ENCODE measurements at regions not wholly inside any gene's neighbourhood (a gene's known extent, or its start where the extent isn't known, plus 50 kb on each side); places are given as distances from the start of the nearest gene placed in this dataset.

- intact Hi-C loops (cut with micrococcal nuclease): no loop called here
These were observed 68.2 kb upstream of the SHISAL1 start for GRCh38 chr22:44380756-44381486.

More at GRCh38 chr22:44380756-44381486, 68.2 kb upstream of the SHISAL1 start:
- no peak for FAIRE-seq
- ChIA-PET POLR2A (no interaction called here), CTCF (no interaction called here)
- H3K9me1 ChIP-seq (replicated peaks; ENCODE audit: control insufficient read depth, extremely low read depth, insufficient read depth, low read length): no peaks in the 10 kb centered on the region
- H3K4me2 ChIP-seq (ENCODE audit: insufficient read depth, low read length): no peak overlapping the region
- no peaks in the 10 kb centered on the region for H3K27me3 ChIP-seq (ENCODE audit: control insufficient read depth in 2 of 2, insufficient read depth in 2 of 2, low read length in 2 of 2)
- H2AFZ ChIP-seq (ENCODE audit: low read depth, low read length): no peak overlapping the region
- no peak overlapping the region for H3K27ac ChIP-seq (ENCODE audit: insufficient read depth, low read depth, low read length)
- dilution Hi-C loops (cut with MboI; ENCODE audit: extremely low pct_ligation_motif_present, low sequenced_read_pairs): no loop called here
- no peak overlapping the region for H3K9ac ChIP-seq (replicated peaks; ENCODE audit: extremely low read depth, insufficient read depth, low read length)
- BruUV-seq (replicated peaks): no TSS peak
- H3K9me3 ChIP-seq (replicated peaks; ENCODE audit: control insufficient read depth, insufficient read depth, low read length): no peaks in the 10 kb centered on the region
- no peaks in the 10 kb centered on the region for H3K36me3 ChIP-seq (ENCODE audit: control insufficient read depth in 2 of 2, extremely low read depth in 1 of 2, insufficient read depth in 2 of 2, low read length in 2 of 2)
- no peaks in the 10 kb centered on the region for H3K4me1 ChIP-seq (ENCODE audit: control insufficient read depth, extremely low read depth, insufficient read depth, low read length)
- no peak for TF ChIP-seq JUN (IDR thresholded peaks at IDR 0.05; ENCODE audit: borderline replicate concordance, insufficient read depth, insufficient read length, low read depth)
- no peak for TF ChIP-seq EZH2 (IDR thresholded peaks at IDR 0.05; ENCODE audit: borderline replicate concordance, low read depth, low read length, severe bottlenecking)
- no peak for TF ChIP-seq MAX (IDR thresholded peaks at IDR 0.05; ENCODE audit: insufficient read depth, insufficient read length)
- no peak for TF ChIP-seq POLR2A (IDR thresholded peaks at IDR 0.05; ENCODE audit: low read depth, low read length)
- no peak for TF ChIP-seq CTCF (IDR thresholded peaks at IDR 0.05; ENCODE audit: extremely low read depth in 1 of 2, insufficient read depth in 1 of 2, low read depth in 1 of 2, low read length in 2 of 2)
- no peak for TF ChIP-seq FOS (IDR thresholded peaks at IDR 0.05; ENCODE audit: borderline replicate concordance, insufficient read depth, low read length)
- TF ChIP-seq MYC (IDR thresholded peaks at IDR 0.05; ENCODE audit: low read depth, low read length): no peak
- no peak for TF ChIP-seq POLR2AphosphoS5 (IDR thresholded peaks at IDR 0.05; ENCODE audit: insufficient read depth, low read depth, low read length)
- no peak for TF ChIP-seq GATA2 (IDR thresholded peaks at IDR 0.05; ENCODE audit: insufficient read depth, insufficient read length, low read depth, low read length)
- no peaks in the 10 kb centered on the region for H3K79me2 ChIP-seq (ENCODE audit: control insufficient read depth, insufficient read depth, low read length)
- no peaks in the 10 kb centered on the region for H4K20me1 ChIP-seq (replicated peaks; ENCODE audit: control insufficient read depth, extremely low read depth, insufficient read depth, low read length)
- H3K4me3 ChIP-seq (replicated peaks in 1 of 3; ENCODE audit: insufficient read depth in 1 of 3, low read depth in 1 of 3, low read length in 3 of 3): no peak overlapping the region
- DNase-seq (ENCODE audit: low read depth, low spot score): no peak

Data from endothelial cell of umbilical vein (primary cell).